Activated CD8-positive, alpha-beta T cell treated with anti-CD3 and anti-CD28 coated beads for 36 hours (primary cell): ENCODE measurements at regions not wholly inside any gene's neighbourhood (a gene's known extent, or its start where the extent isn't known, plus 50 kb on each side); places are given as distances from the start of the nearest gene placed in this dataset.

Experiments used
- ATAC-seq: fragments of 200-7000 bp; cut with Tn5 transposase; one replicate; pipeline ENCODE4 v1.10.0; 2021; ENCODE audit warnings: mild to moderate bottlenecking, moderate library complexity
- CTCF ChIA-PET: fragments of 350-600 bp; sonication (Branson Sonifier 250); formaldehyde crosslinking; loops from one replicate; lab custom pipeline; 2021; ENCODE audit warnings: antibody characterized with exemption; lab: Charles Lee
- POLR2A ChIA-PET: fragments of 350-600 bp; sonication (Branson Sonifier 250); formaldehyde crosslinking; loops from one replicate; lab custom pipeline; 2021; ENCODE audit warnings: antibody characterized with exemption; lab: Charles Lee
- DNase-seq: peaks from one replicate; pipeline ENCODE4 v3.0.0-alpha.2; 2020
- H3K27ac Mint-ChIP-seq: one replicate; pipeline ENCODE4 v1.8.0; 2021; ENCODE audit warnings: mild to moderate bottlenecking, mixed read lengths
- H3K27me3 Mint-ChIP-seq: one replicate; pipeline ENCODE4 v1.8.0; 2021; ENCODE audit warnings: mixed read lengths
- H3K36me3 Mint-ChIP-seq: one replicate; pipeline ENCODE4 v1.8.0; 2021; ENCODE audit warnings: low read depth, mixed read lengths
- H3K4me1 Mint-ChIP-seq: one replicate; pipeline ENCODE4 v1.8.0; 2021; ENCODE audit warnings: low read depth, mixed read lengths
- H3K4me3 Mint-ChIP-seq: one replicate; pipeline ENCODE4 v1.8.0; 2021; ENCODE audit warnings: mild to moderate bottlenecking, moderate library complexity, mixed read lengths
- H3K9me3 Mint-ChIP-seq: one replicate; pipeline ENCODE4 v1.8.0; 2021; ENCODE audit warnings: mixed read lengths
- CTCF ChIP-seq: fragments of 200-600 bp; IDR thresholded peaks from one replicate; pipeline ENCODE4 v1.8.0; 2022; ENCODE audit warnings: antibody characterized with exemption, mild to moderate bottlenecking
- intact Hi-C: fragments of 100-400 bp; cut with micrococcal nuclease; formaldehyde crosslinking; loops from one replicate; pipeline ENCODE4 v1.10.0; 2022

- Mint-ChIP-seq H3K27me3 (peaks cover 3% of the 10 kb centered on the region), H3K9me3 (no peaks in the 10 kb centered on the region), H3K27ac (no peak overlapping the region), H3K4me3 (no peak overlapping the region), H3K36me3 (no peaks in the 10 kb centered on the region), H3K4me1 (no peaks in the 10 kb centered on the region)
- ChIA-PET CTCF (no interaction called here), POLR2A (no interaction called here)
- TF ChIP-seq CTCF, result no peak
- DNase-seq (no peak), ATAC-seq (no peak)
- intact Hi-C loops, result no loop called here
These were observed 340.1 kb downstream of the GPAT3 start for GRCh38 chr4:83876047-83876446.

- ATAC-seq (no peak), DNase-seq (no peak)
- no peaks in the 10 kb centered on the region for H3K4me1 Mint-ChIP-seq
- no peak overlapping the region for H3K27ac Mint-ChIP-seq
- no peak for TF ChIP-seq CTCF
- H3K4me3 Mint-ChIP-seq, result no peak overlapping the region
- peaks cover 3% of the 10 kb centered on the region for H3K27me3 Mint-ChIP-seq
- ChIA-PET POLR2A (no interaction called here), CTCF (no interaction called here)
- no peaks in the 10 kb centered on the region for H3K36me3 Mint-ChIP-seq
- intact Hi-C loops, result no loop called here
- no peaks in the 10 kb centered on the region for H3K9me3 Mint-ChIP-seq
These were observed 339.5 kb downstream of the GPAT3 start for GRCh38 chr4:83875437-83875836.

GRCh38 chr4:83873996-83874395 lies 338.1 kb downstream of the GPAT3 start:
- Mint-ChIP-seq H3K36me3 (no peaks in the 10 kb centered on the region), H3K27me3 (peaks cover 3% of the 10 kb centered on the region), H3K9me3 (no peaks in the 10 kb centered on the region), H3K4me1 (no peaks in the 10 kb centered on the region), H3K4me3 (no peak overlapping the region), H3K27ac (no peak overlapping the region)
- ATAC-seq (no peak), DNase-seq (no peak)
- intact Hi-C loops, result no loop called here
- CTCF ChIA-PET, result no interaction called here
- POLR2A ChIA-PET, result no interaction called here
- no peak for TF ChIP-seq CTCF

DNA sequence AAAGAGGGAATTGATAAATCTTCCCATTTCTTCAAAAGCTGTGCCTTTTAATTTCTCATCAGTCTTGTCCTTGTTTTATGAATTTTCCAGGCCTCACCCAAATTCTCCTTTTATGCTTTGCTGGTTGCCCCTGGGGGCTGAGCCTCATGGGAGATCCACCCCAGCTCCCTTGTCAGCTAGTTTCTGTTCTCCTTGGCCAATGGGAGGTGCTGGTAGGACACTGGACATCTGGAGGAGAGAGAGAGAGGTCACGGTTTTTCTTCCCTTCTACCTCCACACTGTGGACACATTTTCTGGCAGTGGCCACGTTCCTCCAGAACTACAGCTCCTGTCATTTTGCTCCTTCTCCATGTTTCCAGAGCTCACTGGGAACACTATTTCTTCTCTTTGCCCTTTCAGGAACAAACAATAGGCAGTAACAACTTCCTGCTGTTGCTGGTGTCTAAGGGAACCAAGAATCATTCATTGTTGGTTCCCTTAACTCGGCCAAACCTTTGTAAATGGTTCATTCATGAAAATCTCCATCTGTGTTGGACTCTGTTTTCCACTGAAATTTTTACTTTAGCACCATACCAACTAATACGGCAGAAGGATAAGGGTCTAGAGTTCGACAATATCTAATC lies 334.5 kb downstream of the GPAT3 start:
- Mint-ChIP-seq H3K9me3 (no peaks in the 10 kb centered on the region), H3K36me3 (no peaks in the 10 kb centered on the region), H3K27me3 (peaks cover 3% of the 10 kb centered on the region), H3K4me1 (no peaks in the 10 kb centered on the region), H3K27ac (no peak overlapping the region), H3K4me3 (no peak overlapping the region)
- intact Hi-C loops, result no loop called here
- ChIA-PET POLR2A (no interaction called here), CTCF (no interaction called here)
- no peak for DNase-seq
- TF ChIP-seq CTCF, result no peak
- ATAC-seq, result no peak

DNA sequence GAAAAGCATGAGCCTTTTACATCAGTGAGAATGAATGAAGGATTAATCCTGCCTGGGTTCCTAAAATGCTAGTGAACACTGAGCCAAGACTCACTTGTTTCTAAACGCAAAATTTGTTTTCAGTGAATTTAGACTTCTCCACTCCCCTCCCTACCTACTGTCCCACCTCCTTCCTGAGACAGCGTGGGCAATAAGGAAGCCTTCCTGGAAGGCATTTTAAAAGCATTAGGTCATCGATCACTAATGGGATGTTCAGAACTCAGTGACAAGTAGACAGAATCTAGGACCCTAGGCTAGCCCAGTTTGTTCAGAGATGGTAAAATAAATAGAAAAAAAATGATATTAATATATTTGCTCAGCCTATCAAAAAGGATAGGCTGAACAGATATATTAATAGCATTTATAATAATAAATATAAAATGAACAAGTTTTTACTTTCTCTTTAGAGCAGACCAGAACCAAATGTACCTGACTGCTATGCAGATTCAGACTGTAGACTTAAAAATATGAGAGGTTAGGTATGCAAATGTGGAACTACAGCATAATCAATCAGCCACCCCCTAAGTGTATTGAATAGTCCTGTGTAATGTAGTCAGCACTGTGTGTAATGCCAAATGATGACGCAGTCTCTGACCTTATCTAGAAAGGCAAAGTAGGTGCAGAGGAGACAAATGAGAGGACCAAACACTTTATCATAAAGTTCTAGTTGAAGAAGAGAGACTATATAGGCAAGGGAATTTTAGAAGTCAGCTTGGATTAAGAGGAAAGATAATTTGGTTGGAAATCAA lies 331.1 kb downstream of the GPAT3 start:
- intact Hi-C loops, result no loop called here
- no peak for TF ChIP-seq CTCF
- no peak overlapping the region for H3K27ac Mint-ChIP-seq
- H3K27me3 Mint-ChIP-seq, result no peaks in the 10 kb centered on the region
- no peaks in the 10 kb centered on the region for H3K36me3 Mint-ChIP-seq
- DNase-seq (no peak), ATAC-seq (no peak)
- H3K9me3 Mint-ChIP-seq, result no peaks in the 10 kb centered on the region
- CTCF ChIA-PET, result no interaction called here
- no peaks in the 10 kb centered on the region for H3K4me1 Mint-ChIP-seq
- no peak overlapping the region for H3K4me3 Mint-ChIP-seq
- POLR2A ChIA-PET, result no interaction called here
